GM23338 (cell line): ENCODE measurements at regions not wholly inside any gene's neighbourhood (a gene's known extent, or its start where the extent isn't known, plus 50 kb on each side); places are given as distances from the start of the nearest gene placed in this dataset.

Experiments used
- ATAC-seq: fragments of 200-7000 bp; cut with Tn5 transposase; 3 replicates; pipeline ENCODE4 v1.9.1; 2020
- DNase-seq: peaks from one replicate; pipeline ENCODE4 v3.0.0-alpha.2; 2015; ENCODE audit warnings: low spot score
- H2AFZ ChIP-seq: fragments of 200-600 bp; sonication (generic); 2 replicates; pipeline ENCODE4 v1.8.0; 2016; ENCODE audit warnings: antibody characterized with exemption, mild to moderate bottlenecking, moderate library complexity
- H3F3A ChIP-seq: fragments of 200-600 bp; sonication (generic); replicated peaks from 2 replicates; pipeline ENCODE4 v1.8.0; 2017; ENCODE audit warnings: antibody characterized with exemption, mixed run types, low read depth
- H3K27ac ChIP-seq: fragments of 200-600 bp; sonication (generic); 2 replicates; pipeline ENCODE4 v1.6.1; 2016; ENCODE audit warnings: low read depth
- H3K27me3 ChIP-seq: fragments of 200-600 bp; sonication (generic); 2 replicates; pipeline ENCODE4 v1.8.0; 2016; ENCODE audit warnings: mild to moderate bottlenecking, mixed run types, moderate library complexity; ENCODE audit not compliant: insufficient read depth
- H3K36me3 ChIP-seq: fragments of 200-600 bp; sonication (generic); 2 replicates; pipeline ENCODE4 v1.8.0; 2016; ENCODE audit warnings: mild to moderate bottlenecking; ENCODE audit not compliant: insufficient read depth
- H3K4me1 ChIP-seq: fragments of 200-600 bp; sonication (generic); 2 replicates; pipeline ENCODE4 v1.8.0; 2016; ENCODE audit warnings: mild to moderate bottlenecking, moderate library complexity; ENCODE audit not compliant: insufficient read depth
- H3K4me2 ChIP-seq: fragments of 200-600 bp; sonication (generic); 2 replicates; pipeline ENCODE4 v1.7.1; 2017; ENCODE audit warnings: mixed run types
- H3K4me3 ChIP-seq: fragments of 200-600 bp; sonication (generic); 2 replicates; pipeline ENCODE4 v1.6.1; 2016; ENCODE audit warnings: mixed run types
- H3K79me2 ChIP-seq: fragments of 200-600 bp; sonication (generic); replicated peaks from 2 replicates; pipeline ENCODE4 v1.8.0; 2017; ENCODE audit warnings: mild to moderate bottlenecking; ENCODE audit not compliant: insufficient read depth
- H3K9me2 ChIP-seq: fragments of 200-600 bp; sonication (generic); 2 replicates; pipeline ENCODE4 v1.8.0; 2017; ENCODE audit not compliant: insufficient read depth
- H4K20me1 ChIP-seq: fragments of 200-600 bp; sonication (generic); replicated peaks from 2 replicates; pipeline ENCODE4 v1.8.0; 2017; ENCODE audit warnings: mild to moderate bottlenecking; ENCODE audit not compliant: insufficient read depth
- H3K27ac Mint-ChIP-seq: 2 replicates; pipeline ENCODE4 v1.8.0; 2020; ENCODE audit warnings: inconsistent platforms, mild to moderate bottlenecking, moderate library complexity, mixed read lengths
- H3K27me3 Mint-ChIP-seq: 3 replicates; pipeline ENCODE4 v1.8.0; 2022; ENCODE audit warnings: low read depth, mild to moderate bottlenecking, moderate library complexity, mixed read lengths, inconsistent platforms; ENCODE audit not compliant: insufficient read depth, poor library complexity
- H3K36me3 Mint-ChIP-seq: 3 replicates; pipeline ENCODE4 v1.8.0; 2021; ENCODE audit warnings: low read depth, mild to moderate bottlenecking, inconsistent platforms, moderate library complexity, mixed read lengths
- H3K4me1 Mint-ChIP-seq: 3 replicates; pipeline ENCODE4 v1.8.0; 2020; ENCODE audit warnings: mild to moderate bottlenecking, inconsistent platforms, mixed read lengths
- H3K4me3 Mint-ChIP-seq: 3 replicates; pipeline ENCODE4 v1.8.0; 2021; ENCODE audit warnings: moderate library complexity, mild to moderate bottlenecking, inconsistent platforms, mixed read lengths
- H3K9me3 Mint-ChIP-seq: 3 replicates; pipeline ENCODE4 v1.8.0; 2020; ENCODE audit warnings: moderate library complexity, mild to moderate bottlenecking, inconsistent platforms, mixed read lengths
- CREB1 ChIP-seq: fragments of 250-450 bp; sonication (Bioruptor Pico); IDR thresholded peaks from 2 replicates; pipeline ENCODE4 v1.5.0; 2020; ENCODE audit warnings: low read depth, mild to moderate bottlenecking, moderate library complexity
- EZH2 ChIP-seq: fragments of 200-600 bp; sonication (generic); IDR thresholded peaks from one replicate; pipeline ENCODE4 v1.8.0; 2017; ENCODE audit warnings: antibody characterized with exemption, mild to moderate bottlenecking, low read depth; ENCODE audit not compliant: unreplicated experiment
- EZH2phosphoT487 ChIP-seq: fragments of 200-600 bp; sonication (generic); IDR thresholded peaks from one replicate; pipeline ENCODE4 v1.8.1; 2018; ENCODE audit warnings: antibody characterized with exemption; ENCODE audit not compliant: unreplicated experiment
- JUNB ChIP-seq: IDR thresholded peaks from one replicate; pipeline ENCODE4 v1.6.1; 2016; ENCODE audit warnings: antibody characterized with exemption; ENCODE audit not compliant: unreplicated experiment
- NANOG ChIP-seq: IDR thresholded peaks from 2 replicates; pipeline ENCODE4 v1.6.1; 2016; ENCODE audit warnings: antibody characterized with exemption, borderline replicate concordance
- POLR2AphosphoS5 ChIP-seq: IDR thresholded peaks from 2 replicates; pipeline ENCODE4 v1.6.1; 2016; ENCODE audit warnings: antibody characterized with exemption, low read depth
- STAT1 ChIP-seq: IDR thresholded peaks from one replicate; pipeline ENCODE4 v1.6.1; 2016; ENCODE audit warnings: antibody characterized with exemption; ENCODE audit not compliant: unreplicated experiment
- ZNF331 ChIP-seq: fragments of 250-450 bp; sonication (Bioruptor Pico); IDR thresholded peaks from 2 replicates; pipeline ENCODE4 v1.5.0; 2020; ENCODE audit warnings: low read depth, mild to moderate bottlenecking, moderate library complexity
- TF ChIP-seq, protein P1 (sequence below): fragments of 250-450 bp; sonication (Bioruptor Pico); IDR thresholded peaks from 2 replicates; pipeline ENCODE4 v1.5.0; 2020; ENCODE audit warnings: mild to moderate bottlenecking, moderate library complexity
- TF ChIP-seq, protein P2 (sequence below): IDR thresholded peaks from one replicate; pipeline ENCODE4 v1.6.1; 2018; ENCODE audit warnings: antibody characterized with exemption; ENCODE audit not compliant: unreplicated experiment
- TF ChIP-seq, protein P3 (sequence below): IDR thresholded peaks from 2 replicates; pipeline ENCODE4 v1.6.1; 2016; ENCODE audit warnings: antibody characterized with exemption

DNA sequence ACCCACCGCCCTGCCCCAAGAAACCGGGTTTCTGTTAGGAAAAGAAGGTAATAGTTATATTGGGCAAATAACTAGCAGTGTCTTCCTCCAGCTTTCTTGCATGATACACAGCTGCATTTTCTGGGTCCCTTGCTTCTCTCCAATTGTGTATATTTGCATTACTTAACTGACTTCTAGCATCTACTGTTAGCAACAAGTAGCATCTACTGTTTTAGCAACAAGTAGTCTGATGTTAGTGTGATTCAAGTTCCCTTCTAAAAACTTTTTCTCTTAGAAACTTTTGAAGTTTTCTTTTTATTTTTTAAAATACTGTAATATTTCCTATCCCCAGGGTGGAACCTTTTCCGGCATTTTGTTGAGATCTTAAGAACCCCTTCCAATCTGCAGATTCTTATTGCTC lies 221.2 kb downstream of the CLIC5 start:
- H3K9me3 Mint-ChIP-seq = no peaks in the 10 kb centered on the region; the same call in 2 of the 3 replicates
- no peaks in the 10 kb centered on the region for H3K4me1 Mint-ChIP-seq

More for the DNA sequence above, 221.2 kb downstream of the CLIC5 start:
- no peak for TF ChIP-seq EZH2phosphoT487
- TF ChIP-seq, protein P1, sequence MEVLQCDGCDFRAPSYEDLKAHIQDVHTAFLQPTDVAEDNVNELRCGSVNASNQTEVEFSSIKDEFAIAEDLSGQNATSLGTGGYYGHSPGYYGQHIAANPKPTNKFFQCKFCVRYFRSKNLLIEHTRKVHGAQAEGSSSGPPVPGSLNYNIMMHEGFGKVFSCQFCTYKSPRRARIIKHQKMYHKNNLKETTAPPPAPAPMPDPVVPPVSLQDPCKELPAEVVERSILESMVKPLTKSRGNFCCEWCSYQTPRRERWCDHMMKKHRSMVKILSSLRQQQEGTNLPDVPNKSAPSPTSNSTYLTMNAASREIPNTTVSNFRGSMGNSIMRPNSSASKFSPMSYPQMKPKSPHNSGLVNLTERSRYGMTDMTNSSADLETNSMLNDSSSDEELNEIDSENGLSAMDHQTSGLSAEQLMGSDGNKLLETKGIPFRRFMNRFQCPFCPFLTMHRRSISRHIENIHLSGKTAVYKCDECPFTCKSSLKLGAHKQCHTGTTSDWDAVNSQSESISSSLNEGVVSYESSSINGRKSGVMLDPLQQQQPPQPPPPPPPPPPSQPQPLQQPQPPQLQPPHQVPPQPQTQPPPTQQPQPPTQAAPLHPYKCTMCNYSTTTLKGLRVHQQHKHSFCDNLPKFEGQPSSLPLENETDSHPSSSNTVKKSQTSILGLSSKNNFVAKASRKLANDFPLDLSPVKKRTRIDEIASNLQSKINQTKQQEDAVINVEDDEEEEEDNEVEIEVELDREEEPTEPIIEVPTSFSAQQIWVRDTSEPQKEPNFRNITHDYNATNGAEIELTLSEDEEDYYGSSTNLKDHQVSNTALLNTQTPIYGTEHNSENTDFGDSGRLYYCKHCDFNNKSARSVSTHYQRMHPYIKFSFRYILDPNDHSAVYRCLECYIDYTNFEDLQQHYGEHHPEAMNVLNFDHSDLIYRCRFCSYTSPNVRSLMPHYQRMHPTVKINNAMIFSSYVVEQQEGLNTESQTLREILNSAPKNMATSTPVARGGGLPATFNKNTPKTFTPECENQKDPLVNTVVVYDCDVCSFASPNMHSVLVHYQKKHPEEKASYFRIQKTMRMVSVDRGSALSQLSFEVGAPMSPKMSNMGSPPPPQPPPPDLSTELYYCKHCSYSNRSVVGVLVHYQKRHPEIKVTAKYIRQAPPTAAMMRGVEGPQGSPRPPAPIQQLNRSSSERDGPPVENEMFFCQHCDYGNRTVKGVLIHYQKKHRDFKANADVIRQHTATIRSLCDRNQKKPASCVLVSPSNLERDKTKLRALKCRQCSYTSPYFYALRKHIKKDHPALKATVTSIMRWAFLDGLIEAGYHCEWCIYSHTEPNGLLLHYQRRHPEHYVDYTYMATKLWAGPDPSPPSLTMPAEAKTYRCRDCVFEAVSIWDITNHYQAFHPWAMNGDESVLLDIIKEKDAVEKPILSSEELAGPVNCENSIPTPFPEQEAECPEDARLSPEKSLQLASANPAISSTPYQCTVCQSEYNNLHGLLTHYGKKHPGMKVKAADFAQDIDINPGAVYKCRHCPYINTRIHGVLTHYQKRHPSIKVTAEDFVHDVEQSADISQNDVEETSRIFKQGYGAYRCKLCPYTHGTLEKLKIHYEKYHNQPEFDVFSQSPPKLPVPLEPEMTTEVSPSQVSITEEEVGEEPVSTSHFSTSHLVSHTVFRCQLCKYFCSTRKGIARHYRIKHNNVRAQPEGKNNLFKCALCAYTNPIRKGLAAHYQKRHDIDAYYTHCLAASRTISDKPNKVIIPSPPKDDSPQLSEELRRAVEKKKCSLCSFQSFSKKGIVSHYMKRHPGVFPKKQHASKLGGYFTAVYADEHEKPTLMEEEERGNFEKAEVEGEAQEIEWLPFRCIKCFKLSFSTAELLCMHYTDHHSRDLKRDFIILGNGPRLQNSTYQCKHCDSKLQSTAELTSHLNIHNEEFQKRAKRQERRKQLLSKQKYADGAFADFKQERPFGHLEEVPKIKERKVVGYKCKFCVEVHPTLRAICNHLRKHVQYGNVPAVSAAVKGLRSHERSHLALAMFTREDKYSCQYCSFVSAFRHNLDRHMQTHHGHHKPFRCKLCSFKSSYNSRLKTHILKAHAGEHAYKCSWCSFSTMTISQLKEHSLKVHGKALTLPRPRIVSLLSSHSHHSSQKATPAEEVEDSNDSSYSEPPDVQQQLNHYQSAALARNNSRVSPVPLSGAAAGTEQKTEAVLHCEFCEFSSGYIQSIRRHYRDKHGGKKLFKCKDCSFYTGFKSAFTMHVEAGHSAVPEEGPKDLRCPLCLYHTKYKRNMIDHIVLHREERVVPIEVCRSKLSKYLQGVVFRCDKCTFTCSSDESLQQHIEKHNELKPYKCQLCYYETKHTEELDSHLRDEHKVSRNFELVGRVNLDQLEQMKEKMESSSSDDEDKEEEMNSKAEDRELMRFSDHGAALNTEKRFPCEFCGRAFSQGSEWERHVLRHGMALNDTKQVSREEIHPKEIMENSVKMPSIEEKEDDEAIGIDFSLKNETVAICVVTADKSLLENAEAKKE (CRISPR knock-in tag) = no peak
- no peak for TF ChIP-seq NANOG
- TF ChIP-seq STAT1 = no peak
- no peak for TF ChIP-seq EZH2
- TF ChIP-seq ZNF331 (CRISPR knock-in tag) = no peak
- TF ChIP-seq, protein P2, sequence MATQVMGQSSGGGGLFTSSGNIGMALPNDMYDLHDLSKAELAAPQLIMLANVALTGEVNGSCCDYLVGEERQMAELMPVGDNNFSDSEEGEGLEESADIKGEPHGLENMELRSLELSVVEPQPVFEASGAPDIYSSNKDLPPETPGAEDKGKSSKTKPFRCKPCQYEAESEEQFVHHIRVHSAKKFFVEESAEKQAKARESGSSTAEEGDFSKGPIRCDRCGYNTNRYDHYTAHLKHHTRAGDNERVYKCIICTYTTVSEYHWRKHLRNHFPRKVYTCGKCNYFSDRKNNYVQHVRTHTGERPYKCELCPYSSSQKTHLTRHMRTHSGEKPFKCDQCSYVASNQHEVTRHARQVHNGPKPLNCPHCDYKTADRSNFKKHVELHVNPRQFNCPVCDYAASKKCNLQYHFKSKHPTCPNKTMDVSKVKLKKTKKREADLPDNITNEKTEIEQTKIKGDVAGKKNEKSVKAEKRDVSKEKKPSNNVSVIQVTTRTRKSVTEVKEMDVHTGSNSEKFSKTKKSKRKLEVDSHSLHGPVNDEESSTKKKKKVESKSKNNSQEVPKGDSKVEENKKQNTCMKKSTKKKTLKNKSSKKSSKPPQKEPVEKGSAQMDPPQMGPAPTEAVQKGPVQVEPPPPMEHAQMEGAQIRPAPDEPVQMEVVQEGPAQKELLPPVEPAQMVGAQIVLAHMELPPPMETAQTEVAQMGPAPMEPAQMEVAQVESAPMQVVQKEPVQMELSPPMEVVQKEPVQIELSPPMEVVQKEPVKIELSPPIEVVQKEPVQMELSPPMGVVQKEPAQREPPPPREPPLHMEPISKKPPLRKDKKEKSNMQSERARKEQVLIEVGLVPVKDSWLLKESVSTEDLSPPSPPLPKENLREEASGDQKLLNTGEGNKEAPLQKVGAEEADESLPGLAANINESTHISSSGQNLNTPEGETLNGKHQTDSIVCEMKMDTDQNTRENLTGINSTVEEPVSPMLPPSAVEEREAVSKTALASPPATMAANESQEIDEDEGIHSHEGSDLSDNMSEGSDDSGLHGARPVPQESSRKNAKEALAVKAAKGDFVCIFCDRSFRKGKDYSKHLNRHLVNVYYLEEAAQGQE = no peak
- no peak for TF ChIP-seq POLR2AphosphoS5
- TF ChIP-seq JUNB = no peak
- TF ChIP-seq, protein P3, sequence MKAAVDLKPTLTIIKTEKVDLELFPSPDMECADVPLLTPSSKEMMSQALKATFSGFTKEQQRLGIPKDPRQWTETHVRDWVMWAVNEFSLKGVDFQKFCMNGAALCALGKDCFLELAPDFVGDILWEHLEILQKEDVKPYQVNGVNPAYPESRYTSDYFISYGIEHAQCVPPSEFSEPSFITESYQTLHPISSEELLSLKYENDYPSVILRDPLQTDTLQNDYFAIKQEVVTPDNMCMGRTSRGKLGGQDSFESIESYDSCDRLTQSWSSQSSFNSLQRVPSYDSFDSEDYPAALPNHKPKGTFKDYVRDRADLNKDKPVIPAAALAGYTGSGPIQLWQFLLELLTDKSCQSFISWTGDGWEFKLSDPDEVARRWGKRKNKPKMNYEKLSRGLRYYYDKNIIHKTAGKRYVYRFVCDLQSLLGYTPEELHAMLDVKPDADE = no peak
- TF ChIP-seq CREB1 (CRISPR knock-in tag) = no peak
- Histone ChIP-seq H2AFZ (no peak overlapping the region), H3F3A (no peaks in the 10 kb centered on the region), H4K20me1 (no peaks in the 10 kb centered on the region), H3K4me3 (no peak overlapping the region), H3K79me2 (no peaks in the 10 kb centered on the region), H3K36me3 (no peaks in the 10 kb centered on the region), H3K4me2 (no peak overlapping the region), H3K9me2 (no peaks in the 10 kb centered on the region; the same call in 1 of the 2 replicates), H3K27ac (no peak overlapping the region), H3K4me1 (no peaks in the 10 kb centered on the region), H3K27me3 (no peaks in the 10 kb centered on the region)
- DNase-seq = no peak
- Mint-ChIP-seq H3K4me3 (no peak overlapping the region), H3K36me3 (no peaks in the 10 kb centered on the region), H3K27me3 (peaks cover 4% of the 10 kb centered on the region), H3K27ac (no peak overlapping the region)
- ATAC-seq = no peak
